GM19328 (cell line): ENCODE measurements at regions not wholly inside any gene's neighbourhood (a gene's known extent, or its start where the extent isn't known, plus 50 kb on each side); places are given as distances from the start of the nearest gene placed in this dataset.
"Not testable (repeated sequence)": the region's sequence is repeated elsewhere in the genome, so short reads cannot be mapped to it uniquely, and the experiment has no call there.

Experiments used
- ATAC-seq: cut with Tn5 transposase; IDR thresholded peaks from one replicate; pipeline ENCODE4 v1.9.1; 2021; ENCODE audit warnings: mild to moderate bottlenecking, moderate library complexity; ENCODE audit not compliant: unreplicated experiment

DNA sequence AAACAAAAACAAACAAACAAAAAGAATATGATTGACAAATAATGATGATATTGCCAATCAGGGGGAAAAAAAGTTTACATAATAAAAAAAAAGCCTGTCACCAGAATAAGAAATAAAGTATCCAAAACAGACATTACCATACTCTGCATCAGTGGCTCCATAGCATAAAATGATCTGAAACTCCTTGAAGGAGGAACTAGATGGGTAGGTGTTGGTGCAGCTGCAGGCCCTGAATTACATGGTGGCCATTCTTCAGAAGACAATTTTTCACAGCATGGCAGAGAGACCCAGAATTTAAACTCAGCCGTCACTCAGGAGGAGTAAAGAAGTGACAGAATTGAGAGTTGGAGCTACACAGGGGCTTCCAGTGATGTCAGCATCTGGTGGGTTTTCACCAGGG lies 60.2 kb downstream of the GLUL start:
- no peak for ATAC-seq

DNA sequence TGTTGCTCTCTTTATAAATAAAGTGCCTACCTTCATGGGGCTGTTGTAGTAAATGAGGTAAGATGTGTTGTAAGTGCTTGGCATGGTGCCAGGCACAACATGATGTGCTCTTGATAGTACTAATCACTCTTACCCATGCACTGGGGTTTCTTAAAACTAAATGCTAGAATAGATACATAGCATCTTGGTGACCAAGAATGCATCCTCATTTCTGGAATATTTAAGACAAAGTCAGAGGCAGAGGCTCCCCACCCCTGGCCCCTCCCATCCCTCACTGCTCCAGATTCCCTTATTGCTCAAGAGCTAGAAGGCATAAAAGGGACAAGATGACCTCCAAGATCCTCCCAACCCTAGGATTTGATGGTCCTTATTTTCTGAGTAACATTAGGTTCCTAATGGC lies 61.3 kb downstream of the GLUL start:
- no peak for ATAC-seq

- ATAC-seq, result no peak
These were observed 62.1 kb downstream of the GLUL start for GRCh38 chr1:182329471-182329870.

DNA sequence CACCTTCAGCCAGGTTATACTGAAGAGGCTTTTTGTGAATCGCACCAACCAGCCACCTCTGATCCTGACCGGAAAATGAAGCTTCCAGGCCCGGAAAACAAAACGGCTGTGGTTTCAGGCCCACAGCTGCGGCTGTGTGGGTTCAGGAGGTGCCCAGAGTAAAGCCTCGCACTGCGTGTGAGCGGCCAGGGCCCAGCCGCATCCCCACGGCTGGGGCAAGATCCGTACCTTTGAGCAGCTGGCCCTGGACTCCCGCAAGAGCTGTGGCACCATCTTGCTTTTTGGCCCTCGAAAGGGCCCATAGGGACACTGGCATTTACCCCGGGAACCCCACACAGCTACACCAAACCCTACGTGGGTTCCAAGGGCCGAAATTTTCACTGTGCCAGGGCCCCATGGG lies 63.0 kb downstream of the GLUL start:
- ATAC-seq, result no peak

- no peak for ATAC-seq
These were observed 66.3 kb downstream of the GLUL start for GRCh38 chr1:182325339-182325738.

DNA sequence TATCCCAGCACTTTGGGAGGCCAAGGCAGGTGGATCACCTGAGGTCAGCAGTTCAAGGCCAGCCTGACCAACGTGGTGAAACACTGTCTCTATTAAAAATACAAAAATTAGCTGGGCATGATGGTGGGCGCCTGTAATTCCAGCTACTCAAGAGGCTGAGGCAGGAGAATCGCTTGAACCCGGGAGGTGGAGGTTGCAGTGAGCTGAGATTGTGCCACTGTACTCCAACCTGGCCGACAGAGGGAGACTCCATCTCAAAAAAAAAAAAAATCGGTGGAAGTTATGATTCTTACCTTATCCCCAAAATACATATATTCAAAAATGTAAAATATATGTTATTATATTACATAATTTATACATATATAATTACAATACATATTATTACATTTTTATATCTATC lies 70.1 kb downstream of the GLUL start:
- ATAC-seq, result not testable (repeated sequence)

DNA sequence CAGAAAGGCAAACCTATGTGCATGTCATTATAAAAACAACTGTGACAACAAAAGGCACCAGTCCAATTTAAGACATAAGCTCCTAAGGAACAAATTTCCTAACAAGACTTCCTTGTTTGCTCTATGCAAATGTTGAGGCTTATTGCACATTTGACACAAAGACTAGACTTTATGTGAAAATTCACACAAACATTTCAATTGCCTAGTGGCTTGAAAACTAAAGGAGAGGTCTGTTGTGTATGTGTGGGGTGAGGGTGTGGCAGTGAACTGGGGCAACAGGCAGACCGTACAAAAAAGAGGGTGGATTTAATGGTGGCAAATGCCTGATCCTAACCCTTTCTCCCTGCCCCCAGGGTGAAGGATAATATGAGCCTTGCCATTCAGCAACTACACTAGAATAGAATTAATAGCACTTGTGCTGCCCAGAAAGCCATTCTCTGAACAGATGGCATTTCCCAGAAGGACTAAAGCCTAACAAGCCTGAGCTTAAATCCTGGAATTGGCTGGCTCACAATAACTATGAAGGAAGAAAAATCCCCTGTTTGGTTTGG lies 73.9 kb downstream of the GLUL start:
- ATAC-seq, result no peak

GRCh38 chr1:182316454-182316853 lies 75.1 kb downstream of the GLUL start:
- ATAC-seq, result not testable (repeated sequence)

- no peak for ATAC-seq
These were observed 76.4 kb downstream of the GLUL start for GRCh38 chr1:182315167-182315556.

GRCh38 chr1:182309631-182310351 lies 81.8 kb downstream of the GLUL start:
- ATAC-seq, result no peak

DNA sequence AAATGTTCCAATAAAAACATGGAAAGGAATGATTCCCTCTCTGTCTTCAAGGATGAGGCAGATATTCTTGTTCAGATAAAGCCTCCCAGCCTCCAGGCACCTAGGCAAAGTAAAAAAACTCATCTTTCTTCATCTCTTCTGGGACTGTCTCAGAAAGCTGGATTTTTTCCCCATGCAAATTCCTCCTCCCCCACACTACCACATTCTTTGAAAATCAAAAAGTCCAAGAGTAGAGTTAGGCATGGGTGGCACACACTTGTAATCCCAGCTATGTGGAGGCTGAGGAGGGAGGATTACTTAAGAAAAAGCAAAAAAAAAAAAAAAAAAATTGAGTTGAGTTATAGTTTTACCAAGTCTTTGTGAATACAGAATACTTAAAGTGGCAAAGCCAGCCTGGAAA lies 82.8 kb downstream of the GLUL start:
- ATAC-seq, result no peak

GRCh38 chr1:182307486-182307885 lies 84.1 kb downstream of the GLUL start:
- ATAC-seq, result not testable (repeated sequence)

DNA sequence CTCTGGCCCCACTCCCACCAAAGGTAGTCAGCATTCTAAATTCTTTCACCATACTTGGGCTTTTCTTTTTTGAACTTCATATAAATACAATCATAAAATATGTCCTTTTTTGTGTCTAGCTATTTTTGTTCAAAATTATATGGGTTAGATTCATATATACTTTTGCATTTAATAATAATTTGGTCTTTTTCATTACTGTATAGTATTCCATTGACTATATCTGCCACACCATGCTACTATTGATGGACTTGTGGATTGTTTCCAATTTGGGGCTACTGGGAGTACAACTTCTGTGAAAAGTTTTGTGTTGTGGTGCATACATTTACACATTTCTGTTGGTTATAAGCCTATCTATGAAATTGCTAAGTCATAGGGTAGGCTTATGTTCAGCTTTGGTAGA lies 85.7 kb downstream of the GLUL start:
- ATAC-seq, result no peak

DNA sequence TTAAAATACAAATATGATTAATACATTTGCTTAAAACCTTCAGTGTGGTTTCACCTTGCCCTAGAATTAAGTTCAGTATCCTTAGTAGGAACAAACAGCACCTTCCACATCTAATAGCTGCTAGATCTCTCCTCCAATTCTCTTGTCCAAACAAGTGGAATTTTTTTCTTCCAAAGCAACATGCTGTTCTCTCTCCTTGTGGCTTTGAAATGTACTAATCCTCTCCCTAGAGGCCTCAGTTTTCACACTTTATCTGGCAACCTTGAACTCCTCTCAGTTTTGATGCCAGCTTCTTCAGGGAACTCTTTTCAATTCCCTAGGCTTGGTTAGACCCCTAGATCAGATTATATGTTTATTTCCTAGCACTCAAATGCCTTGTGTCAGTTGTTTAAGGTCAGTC lies 87.0 kb downstream of the GLUL start:
- no peak for ATAC-seq

DNA sequence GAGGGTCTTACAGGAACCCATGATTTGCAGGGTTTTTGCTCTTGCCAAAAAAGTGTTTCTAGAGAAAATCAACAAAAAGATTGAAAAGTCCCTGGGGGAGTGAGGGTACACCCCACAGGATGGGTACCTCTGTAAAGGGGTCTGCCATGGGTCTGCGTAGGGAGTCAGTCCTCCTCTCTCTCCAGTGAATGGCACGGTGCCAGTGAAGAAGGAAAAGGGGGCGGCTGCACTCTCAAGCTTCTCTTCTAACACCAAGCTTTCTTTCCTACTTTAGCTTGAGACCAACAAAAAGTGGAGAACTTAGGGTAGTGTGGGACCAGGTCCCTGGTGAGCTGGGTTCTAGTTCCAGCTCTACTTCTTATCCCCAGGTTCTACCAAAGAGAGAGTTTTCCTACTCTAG lies 87.4 kb downstream of the GLUL start:
- ATAC-seq, result no peak

GRCh38 chr1:182303778-182304177 lies 87.8 kb downstream of the GLUL start:
- no peak for ATAC-seq

DNA sequence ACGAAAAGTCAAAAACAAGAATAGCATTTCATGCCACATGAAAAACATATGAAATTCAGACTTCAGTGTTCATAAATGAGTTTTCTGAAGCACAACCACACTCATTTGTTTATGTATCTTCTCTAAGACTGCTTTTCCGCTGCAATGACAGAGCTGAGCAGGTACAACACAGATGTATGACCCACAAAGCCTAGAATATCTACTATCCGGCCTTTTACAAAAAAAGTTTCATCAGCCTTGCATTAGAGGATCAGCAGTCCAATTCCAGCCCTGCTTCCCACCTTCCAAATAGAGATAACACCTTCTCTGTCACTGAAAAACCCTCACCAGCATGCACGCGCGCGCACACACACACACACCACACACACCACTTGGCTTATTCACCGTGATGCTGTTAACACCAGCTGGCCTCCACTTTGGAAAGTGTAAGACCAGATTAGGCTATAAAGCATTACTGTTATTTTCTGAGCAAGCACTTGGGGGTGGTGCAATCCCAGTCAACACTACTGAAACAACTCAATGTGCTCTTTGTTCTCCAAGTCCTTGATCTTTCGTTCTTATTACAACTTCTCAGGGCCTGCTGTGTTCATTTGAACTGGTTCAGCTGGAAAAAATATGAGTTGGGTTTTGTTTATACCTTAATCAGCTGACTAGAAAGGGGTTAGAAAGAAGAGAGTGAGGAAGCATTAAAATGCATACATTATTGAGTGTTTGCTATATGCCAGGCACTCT lies 90.0 kb downstream of the GLUL start:
- no peak for ATAC-seq

DNA sequence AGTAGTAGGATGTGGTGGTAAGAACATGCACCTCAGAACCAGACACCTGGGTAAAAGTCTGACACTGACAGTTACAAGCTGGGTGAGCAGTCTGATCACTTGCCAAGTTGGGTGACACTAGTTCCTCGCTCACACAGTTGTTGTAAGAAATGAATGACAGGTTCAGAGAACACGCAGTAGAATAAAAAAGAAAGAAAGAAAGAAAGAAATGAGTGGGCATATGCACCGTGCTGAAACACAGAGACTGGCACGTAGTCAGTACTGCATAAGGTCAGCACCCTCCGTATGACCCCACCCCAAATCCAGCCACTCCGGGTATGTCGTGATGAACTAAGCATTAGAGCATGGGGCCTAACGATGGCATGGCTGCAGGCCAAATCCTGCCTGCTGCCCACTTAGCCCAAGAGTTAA lies 90.6 kb downstream of the GLUL start:
- no peak for ATAC-seq

- no peak for ATAC-seq
These were observed 91.6 kb downstream of the GLUL start for GRCh38 chr1:182299728-182300616.

GRCh38 chr1:182299054-182299727 lies 92.4 kb downstream of the GLUL start:
- not testable (repeated sequence) for ATAC-seq

GRCh38 chr1:182297335-182297734 lies 94.3 kb downstream of the GLUL start:
- no peak for ATAC-seq
